HL-60 (cell line): ENCODE measurements at regions not wholly inside any gene's neighbourhood (a gene's known extent, or its start where the extent isn't known, plus 50 kb on each side); places are given as distances from the start of the nearest gene placed in this dataset.

Experiments used
- CTCF ChIP-seq: IDR thresholded peaks from one replicate; pipeline ENCODE4 v1.5.1; 2011; ENCODE audit warnings: low read length, control low read depth, inconsistent platforms; ENCODE audit not compliant: insufficient read depth
- GABPA ChIP-seq: IDR thresholded peaks from 2 replicates; pipeline ENCODE4 v1.6.1; 2012; ENCODE audit warnings: low read depth
- POLR2AphosphoS5 ChIP-seq: IDR thresholded peaks from 2 replicates; pipeline ENCODE4 v1.6.1; 2012; ENCODE audit warnings: low read depth
- REST ChIP-seq: IDR thresholded peaks from 2 replicates; pipeline ENCODE4 v1.6.1; 2012; ENCODE audit warnings: low read depth; ENCODE audit not compliant: insufficient replicate concordance

- TF ChIP-seq GABPA (no peak), CTCF (no peak), POLR2AphosphoS5 (no peak), REST (no peak)
Measured at GRCh38 chr17:64741038-64741641, 79.0 kb upstream of the SMURF2 start.
